ENCODE measurements at regions not wholly inside any gene's neighbourhood (a gene's known extent, or its start where the extent isn't known, plus 50 kb on each side); places are given as distances from the start of the nearest gene placed in this dataset.

- Histone ChIP-seq H2AFZ (ENCODE audit: low read length) (no peak overlapping the region), H3T11ph (ENCODE audit: low read length) (no peak overlapping the region), H3K79me1 (ENCODE audit: insufficient read depth, low read depth, low read length, poor library complexity, severe bottlenecking) (no peaks in the 10 kb centered on the region), H3K56ac (ENCODE audit: insufficient read length, low read depth, low read length) (no peak overlapping the region), H3K27ac (ENCODE audit: insufficient read length, low read depth, low read length) (no peak overlapping the region), H3K9ac (ENCODE audit: extremely low read depth, insufficient read length, low read length) (no peak overlapping the region), H3K23ac (ENCODE audit: insufficient read length, low read depth, low read length) (no peak overlapping the region), H3K14ac (ENCODE audit: insufficient read depth, low read length) (no peak overlapping the region), H3K9me3 (ENCODE audit: control insufficient read depth, low read depth, low read length) (no peaks in the 10 kb centered on the region), H3K18ac (ENCODE audit: insufficient read length, low read depth, low read length) (no peak overlapping the region), H3K23me2 (ENCODE audit: insufficient read length, low read depth, low read length, poor library complexity, severe bottlenecking) (no peaks in the 10 kb centered on the region), H3K79me2 (ENCODE audit: insufficient read depth, low read length) (no peaks in the 10 kb centered on the region), H2BK15ac (ENCODE audit: low read depth, low read length) (no peak overlapping the region), H3K4me2 (ENCODE audit: insufficient read depth, insufficient read length, low read length) (no peak overlapping the region), H2AK5ac (ENCODE audit: insufficient read length, low read length) (no peak overlapping the region), H4K8ac (replicated peaks; ENCODE audit: insufficient read length, low read depth, low read length) (no peak overlapping the region), H4K5ac (ENCODE audit: insufficient read length, low read depth, low read length) (no peak overlapping the region), H4K91ac (ENCODE audit: insufficient read length, low read depth, low read length) (no peak overlapping the region), H2BK12ac (ENCODE audit: insufficient read length, low read depth, low read length) (no peak overlapping the region), H2BK120ac (ENCODE audit: low read depth, low read length, poor library complexity, severe bottlenecking) (no peak overlapping the region), H3K27me3 (ENCODE audit: insufficient read depth, low read length) (no peaks in the 10 kb centered on the region), H3K4ac (ENCODE audit: low read depth, low read length) (no peak overlapping the region), H3K4me1 (ENCODE audit: insufficient read depth, low read length) (no peaks in the 10 kb centered on the region), H2BK5ac (ENCODE audit: insufficient read length, low read length) (no peak overlapping the region), H2BK20ac (ENCODE audit: low read depth, low read length, poor library complexity, severe bottlenecking) (no peak overlapping the region), H4K20me1 (ENCODE audit: control insufficient read depth, insufficient read depth, insufficient read length) (no peaks in the 10 kb centered on the region)
- Mint-ChIP-seq H3K9me3 (no peaks in the 10 kb centered on the region), H3K36me3 (ENCODE audit: insufficient read depth in 1 of 3, low read depth in 3 of 3) (no peaks in the 10 kb centered on the region), H3K4me1 (peaks cover 0 to 5% of the 10 kb centered on the region in 2 experiments; a peak in 1 of 4 replicates), H3K4me3 (no peak overlapping the region), H3K27me3 (ENCODE audit: low read depth) (no peaks in the 10 kb centered on the region), H3K27ac (peak overlapping the region in 1 of 3 experiments; percentile 86; a peak in 1 of 7 replicates)
- DNase-seq, result no peak
- no CpG with 5 or more reads among the region's 3 CpGs for WGBS (ENCODE audit: extremely low coverage, insufficient read length, low lambda C conversion rate)
- TF ChIP-seq CTCF (conservative IDR thresholded peaks at IDR 0.05), result no peak
These were observed 807.8 kb upstream of the ACVR2A start for GRCh38 chr2:147037048-147037447.
